ENCODE measurements at regions not wholly inside any gene's neighbourhood (a gene's known extent, or its start where the extent isn't known, plus 50 kb on each side); places are given as distances from the start of the nearest gene placed in this dataset.
A peak's percentile ranks its signal among the peaks of the same experiment; 100 is the strongest.

DNA sequence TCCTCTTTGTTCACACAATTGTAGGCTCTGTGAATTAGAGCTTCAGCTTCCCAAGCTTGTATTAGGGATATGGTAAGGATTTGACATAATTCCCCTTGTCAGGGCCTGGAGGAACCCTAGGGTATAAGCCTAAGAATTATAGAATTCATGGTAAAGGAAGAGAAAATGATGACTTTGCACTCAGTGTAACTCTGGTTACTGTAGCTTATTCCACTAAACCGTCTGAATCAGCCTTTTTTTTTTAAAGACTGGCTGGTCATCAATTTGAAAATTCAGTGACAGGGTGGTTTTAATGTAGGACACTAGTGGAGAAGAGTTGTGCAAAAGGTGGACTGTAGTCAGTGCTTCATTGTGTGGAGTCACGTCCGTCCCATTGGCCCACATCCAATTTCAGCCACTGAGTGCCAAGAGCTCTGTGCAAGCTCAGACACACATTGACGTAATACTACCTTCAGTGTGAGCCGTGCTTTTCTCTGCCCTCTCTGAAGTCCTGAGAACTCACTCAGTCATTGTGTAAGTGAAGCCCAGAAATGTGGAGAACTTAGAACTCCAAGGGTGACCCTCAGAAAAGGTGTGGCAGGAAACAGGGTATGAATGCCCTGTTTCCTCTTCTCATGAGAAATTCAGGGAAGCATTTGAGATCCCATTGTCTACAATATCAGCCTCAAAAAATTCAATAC lies 449.8 kb downstream of the C4orf33 start:
- Histone ChIP-seq H2AFZ (ENCODE audit: low read length, unreplicated experiment) (no peak overlapping the region), H3K79me2 (ENCODE audit: control insufficient read depth, insufficient read depth, low read length, unreplicated experiment) (no peaks in the 10 kb centered on the region), H3K27me3 (ENCODE audit: insufficient read depth, low read length) (no peaks in the 10 kb centered on the region), H3K36me3 (ENCODE audit: insufficient read depth, low read length) (no peaks in the 10 kb centered on the region), H3K27ac (ENCODE audit: low read depth, low read length) (no peak overlapping the region), H3K4me3 (ENCODE audit: low read depth, low read length) (no peak overlapping the region), H3K4me1 (ENCODE audit: control insufficient read depth, insufficient read depth, low read length, unreplicated experiment) (no peaks in the 10 kb centered on the region)

- no peak overlapping the region for H3K27ac ChIP-seq (ENCODE audit: low read depth, low read length)
- no peak overlapping the region for H3K4me3 ChIP-seq (ENCODE audit: low read depth, low read length)
- H2AFZ ChIP-seq (ENCODE audit: low read length, unreplicated experiment) = no peak overlapping the region
- no peaks in the 10 kb centered on the region for H3K27me3 ChIP-seq (ENCODE audit: insufficient read depth, low read length)
- no peaks in the 10 kb centered on the region for H3K4me1 ChIP-seq (ENCODE audit: control insufficient read depth, insufficient read depth, low read length, unreplicated experiment)
- no peaks in the 10 kb centered on the region for H3K36me3 ChIP-seq (ENCODE audit: insufficient read depth, low read length)
- H3K79me2 ChIP-seq (ENCODE audit: control insufficient read depth, insufficient read depth, low read length, unreplicated experiment) = no peaks in the 10 kb centered on the region
Measured at GRCh38 chr4:129546531-129546930, 450.6 kb downstream of the C4orf33 start.

- no peak overlapping the region for H2AFZ ChIP-seq (ENCODE audit: low read length, unreplicated experiment)
- H3K27me3 ChIP-seq (ENCODE audit: insufficient read depth, low read length) = no peaks in the 10 kb centered on the region
- H3K27ac ChIP-seq (ENCODE audit: low read depth, low read length) = no peak overlapping the region
- no peaks in the 10 kb centered on the region for H3K79me2 ChIP-seq (ENCODE audit: control insufficient read depth, insufficient read depth, low read length, unreplicated experiment)
- H3K4me3 ChIP-seq (ENCODE audit: low read depth, low read length) = no peak overlapping the region
- H3K4me1 ChIP-seq (ENCODE audit: control insufficient read depth, insufficient read depth, low read length, unreplicated experiment) = no peaks in the 10 kb centered on the region
- no peaks in the 10 kb centered on the region for H3K36me3 ChIP-seq (ENCODE audit: insufficient read depth, low read length)
Measured at GRCh38 chr4:129550281-129550785, 454.4 kb downstream of the C4orf33 start.

DNA sequence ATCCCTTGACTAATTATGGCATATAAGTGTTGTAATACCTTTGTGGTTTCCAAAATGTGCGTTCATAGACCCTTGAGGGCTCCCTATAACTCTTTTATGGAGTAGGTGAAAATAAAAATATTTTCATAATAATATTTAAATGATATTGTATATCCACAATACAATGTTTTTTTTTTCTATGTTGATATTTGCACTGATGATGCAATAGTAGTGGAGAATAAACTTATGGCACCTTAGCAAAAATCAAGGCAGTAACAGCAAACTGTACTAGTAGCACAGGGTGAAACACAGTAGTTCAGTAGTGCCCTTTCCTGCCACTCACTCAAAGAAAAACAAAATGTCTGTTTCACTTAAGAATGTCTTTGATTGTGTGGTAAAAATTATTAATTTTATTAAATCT lies 465.3 kb downstream of the C4orf33 start:
- Histone ChIP-seq H3K79me2 (ENCODE audit: control insufficient read depth, insufficient read depth, low read length, unreplicated experiment) (no peaks in the 10 kb centered on the region), H3K27me3 (ENCODE audit: insufficient read depth, low read length) (no peaks in the 10 kb centered on the region), H3K27ac (ENCODE audit: low read depth, low read length) (no peak overlapping the region), H3K4me1 (ENCODE audit: control insufficient read depth, insufficient read depth, low read length, unreplicated experiment) (no peaks in the 10 kb centered on the region), H2AFZ (ENCODE audit: low read length, unreplicated experiment) (no peak overlapping the region), H3K4me3 (ENCODE audit: low read depth, low read length) (no peak overlapping the region), H3K36me3 (ENCODE audit: insufficient read depth, low read length) (no peaks in the 10 kb centered on the region)

DNA sequence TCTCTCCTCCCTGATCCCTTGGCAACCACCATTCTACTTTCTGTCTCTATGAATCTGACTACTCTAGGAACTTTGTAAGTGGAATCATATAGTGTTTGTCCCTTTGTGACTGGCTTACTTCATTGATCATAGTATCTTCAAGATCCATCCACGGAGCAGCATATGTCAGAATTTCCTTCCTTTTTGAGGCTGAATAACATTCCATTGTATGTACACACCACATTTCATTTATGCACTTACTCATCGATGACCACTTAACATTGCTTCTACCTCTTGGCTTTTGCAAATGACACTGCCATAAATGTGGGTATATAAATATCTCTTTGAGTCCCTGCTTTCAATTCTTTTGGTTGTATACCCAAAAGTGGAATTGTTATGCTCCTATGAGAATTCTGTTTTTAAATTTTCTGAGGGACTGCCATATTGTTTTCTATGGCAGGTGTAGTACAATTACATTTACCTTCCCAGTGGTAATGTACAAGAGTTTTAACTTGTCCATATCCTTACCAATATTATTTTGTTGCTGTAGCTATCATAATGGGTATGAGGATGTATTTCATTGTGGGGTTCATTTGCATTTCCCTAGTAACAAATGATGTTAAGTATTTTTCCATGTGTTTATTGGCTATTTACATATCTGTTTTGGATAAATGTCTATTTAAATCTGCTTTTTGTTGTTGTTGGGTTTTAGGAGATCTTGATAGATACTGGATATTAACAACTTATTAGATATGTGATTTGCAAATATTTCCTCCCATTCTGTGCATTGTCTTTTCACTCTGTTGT lies 466.1 kb downstream of the C4orf33 start:
- no peak overlapping the region for H3K27ac ChIP-seq (ENCODE audit: low read depth, low read length)
- no peaks in the 10 kb centered on the region for H3K27me3 ChIP-seq (ENCODE audit: insufficient read depth, low read length)
- H3K79me2 ChIP-seq (ENCODE audit: control insufficient read depth, insufficient read depth, low read length, unreplicated experiment) = no peaks in the 10 kb centered on the region
- H3K36me3 ChIP-seq (ENCODE audit: insufficient read depth, low read length) = no peaks in the 10 kb centered on the region
- no peaks in the 10 kb centered on the region for H3K4me1 ChIP-seq (ENCODE audit: control insufficient read depth, insufficient read depth, low read length, unreplicated experiment)
- no peak overlapping the region for H2AFZ ChIP-seq (ENCODE audit: low read length, unreplicated experiment)
- no peak overlapping the region for H3K4me3 ChIP-seq (ENCODE audit: low read depth, low read length)

DNA sequence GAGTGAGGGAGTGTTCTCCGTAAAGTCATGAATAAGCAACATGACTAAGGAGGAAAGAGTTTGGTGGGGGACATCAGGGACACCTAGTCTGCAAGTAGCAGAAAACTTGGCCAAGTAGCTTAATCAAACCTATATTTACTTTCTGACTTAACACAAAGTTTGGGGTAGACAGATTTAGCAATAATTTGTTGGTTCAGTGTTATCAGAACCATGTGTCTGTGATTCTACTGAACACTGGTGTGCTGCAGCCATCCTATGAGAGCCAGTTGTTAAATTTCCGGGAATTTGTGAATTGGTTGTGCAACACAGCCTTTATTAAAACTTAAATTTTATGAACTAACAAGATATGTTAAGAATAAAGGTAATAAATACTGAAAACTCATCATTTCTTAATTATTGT lies 469.3 kb downstream of the C4orf33 start:
- Histone ChIP-seq H3K36me3 (ENCODE audit: insufficient read depth, low read length) (no peaks in the 10 kb centered on the region), H3K79me2 (ENCODE audit: control insufficient read depth, insufficient read depth, low read length, unreplicated experiment) (no peaks in the 10 kb centered on the region), H3K4me3 (ENCODE audit: low read depth, low read length) (no peak overlapping the region), H3K27me3 (ENCODE audit: insufficient read depth, low read length) (no peaks in the 10 kb centered on the region), H3K27ac (ENCODE audit: low read depth, low read length) (no peak overlapping the region), H3K4me1 (ENCODE audit: control insufficient read depth, insufficient read depth, low read length, unreplicated experiment) (no peaks in the 10 kb centered on the region), H2AFZ (ENCODE audit: low read length, unreplicated experiment) (no peak overlapping the region)

GRCh38 chr4:129570326-129570725 lies 474.4 kb downstream of the C4orf33 start:
- Histone ChIP-seq H3K79me2 (ENCODE audit: control insufficient read depth, insufficient read depth, low read length, unreplicated experiment) (no peaks in the 10 kb centered on the region), H3K36me3 (ENCODE audit: insufficient read depth, low read length) (no peaks in the 10 kb centered on the region), H3K27me3 (ENCODE audit: insufficient read depth, low read length) (no peaks in the 10 kb centered on the region), H3K27ac (ENCODE audit: low read depth, low read length) (no peak overlapping the region), H3K4me1 (ENCODE audit: control insufficient read depth, insufficient read depth, low read length, unreplicated experiment) (no peaks in the 10 kb centered on the region), H3K4me3 (ENCODE audit: low read depth, low read length) (no peak overlapping the region), H2AFZ (ENCODE audit: low read length, unreplicated experiment) (no peak overlapping the region)

GRCh38 chr4:129578336-129578735 lies 482.4 kb downstream of the C4orf33 start:
- H3K36me3 ChIP-seq (ENCODE audit: insufficient read depth, low read length) = no peaks in the 10 kb centered on the region
- no peak overlapping the region for H3K4me3 ChIP-seq (ENCODE audit: low read depth, low read length)
- H3K79me2 ChIP-seq (ENCODE audit: control insufficient read depth, insufficient read depth, low read length, unreplicated experiment) = no peaks in the 10 kb centered on the region
- no peaks in the 10 kb centered on the region for H3K4me1 ChIP-seq (ENCODE audit: control insufficient read depth, insufficient read depth, low read length, unreplicated experiment)
- H2AFZ ChIP-seq (ENCODE audit: low read length, unreplicated experiment) = no peak overlapping the region
- H3K27me3 ChIP-seq (ENCODE audit: insufficient read depth, low read length) = no peaks in the 10 kb centered on the region
- H3K27ac ChIP-seq (ENCODE audit: low read depth, low read length) = no peak overlapping the region

DNA sequence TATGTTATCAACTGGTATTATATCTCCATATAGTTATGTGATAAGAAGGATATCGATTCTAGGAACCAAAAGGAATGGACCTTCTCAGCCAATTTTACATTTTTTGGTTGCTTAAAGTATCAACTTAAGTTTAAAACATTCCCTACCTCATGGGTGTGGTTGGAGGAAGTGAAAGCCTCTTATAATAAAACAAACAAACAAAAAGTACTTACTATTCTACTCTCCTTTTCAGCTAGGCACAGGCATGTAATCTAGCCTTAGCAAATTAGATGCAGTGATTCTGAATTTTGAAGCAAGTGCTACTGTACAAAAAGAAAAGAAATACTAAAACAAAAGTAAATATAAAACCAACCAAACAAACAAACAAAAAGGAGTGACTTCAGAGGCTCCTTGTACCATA lies 485.4 kb downstream of the C4orf33 start:
- Histone ChIP-seq H3K4me3 (ENCODE audit: low read depth, low read length) (no peak overlapping the region), H3K27me3 (ENCODE audit: insufficient read depth, low read length) (no peaks in the 10 kb centered on the region), H3K27ac (ENCODE audit: low read depth, low read length) (no peak overlapping the region), H3K4me1 (ENCODE audit: control insufficient read depth, insufficient read depth, low read length, unreplicated experiment) (no peaks in the 10 kb centered on the region), H3K79me2 (ENCODE audit: control insufficient read depth, insufficient read depth, low read length, unreplicated experiment) (no peaks in the 10 kb centered on the region), H2AFZ (ENCODE audit: low read length, unreplicated experiment) (no peak overlapping the region), H3K36me3 (ENCODE audit: insufficient read depth, low read length) (no peaks in the 10 kb centered on the region)

GRCh38 chr4:129583868-129584267 lies 487.9 kb downstream of the C4orf33 start:
- H3K4me1 ChIP-seq (ENCODE audit: control insufficient read depth, insufficient read depth, low read length, unreplicated experiment) = no peaks in the 10 kb centered on the region
- no peak overlapping the region for H3K4me3 ChIP-seq (ENCODE audit: low read depth, low read length)
- H3K27me3 ChIP-seq (ENCODE audit: insufficient read depth, low read length) = no peaks in the 10 kb centered on the region
- no peak overlapping the region for H2AFZ ChIP-seq (ENCODE audit: low read length, unreplicated experiment)
- no peaks in the 10 kb centered on the region for H3K79me2 ChIP-seq (ENCODE audit: control insufficient read depth, insufficient read depth, low read length, unreplicated experiment)
- peak overlapping the region; percentile 48; the same call in 1 of the 2 replicates for H3K27ac ChIP-seq (ENCODE audit: low read depth, low read length)
- no peaks in the 10 kb centered on the region for H3K36me3 ChIP-seq (ENCODE audit: insufficient read depth, low read length)

GRCh38 chr4:129598582-129598981 lies 502.6 kb downstream of the C4orf33 start:
- H3K4me3 ChIP-seq (ENCODE audit: low read depth, low read length) = no peak overlapping the region
- H3K27ac ChIP-seq (ENCODE audit: low read depth, low read length) = no peak overlapping the region
- no peaks in the 10 kb centered on the region for H3K27me3 ChIP-seq (ENCODE audit: insufficient read depth, low read length)
- H2AFZ ChIP-seq (ENCODE audit: low read length, unreplicated experiment) = no peak overlapping the region
- no peaks in the 10 kb centered on the region for H3K79me2 ChIP-seq (ENCODE audit: control insufficient read depth, insufficient read depth, low read length, unreplicated experiment)
- no peaks in the 10 kb centered on the region for H3K36me3 ChIP-seq (ENCODE audit: insufficient read depth, low read length)
- no peaks in the 10 kb centered on the region for H3K4me1 ChIP-seq (ENCODE audit: control insufficient read depth, insufficient read depth, low read length, unreplicated experiment)

Data from ACC112 (cell line).